ENCODE measurements at regions not wholly inside any gene's neighbourhood (a gene's known extent, or its start where the extent isn't known, plus 50 kb on each side); places are given as distances from the start of the nearest gene placed in this dataset.

- TF ChIP-seq GTF3A (CRISPR knock-in tag; conservative IDR thresholded peaks at IDR 0.05), result no peak
- no peak for TF ChIP-seq ZNF569 (CRISPR knock-in tag; IDR thresholded peaks at IDR 0.05; ENCODE audit: borderline replicate concordance)
- no peak for TF ChIP-seq NAIF1 (CRISPR knock-in tag; IDR thresholded peaks at IDR 0.05; ENCODE audit: borderline replicate concordance)
- TF ChIP-seq DMTF1 (CRISPR knock-in tag; IDR thresholded peaks at IDR 0.05), result no peak
- TF ChIP-seq, protein P1, sequence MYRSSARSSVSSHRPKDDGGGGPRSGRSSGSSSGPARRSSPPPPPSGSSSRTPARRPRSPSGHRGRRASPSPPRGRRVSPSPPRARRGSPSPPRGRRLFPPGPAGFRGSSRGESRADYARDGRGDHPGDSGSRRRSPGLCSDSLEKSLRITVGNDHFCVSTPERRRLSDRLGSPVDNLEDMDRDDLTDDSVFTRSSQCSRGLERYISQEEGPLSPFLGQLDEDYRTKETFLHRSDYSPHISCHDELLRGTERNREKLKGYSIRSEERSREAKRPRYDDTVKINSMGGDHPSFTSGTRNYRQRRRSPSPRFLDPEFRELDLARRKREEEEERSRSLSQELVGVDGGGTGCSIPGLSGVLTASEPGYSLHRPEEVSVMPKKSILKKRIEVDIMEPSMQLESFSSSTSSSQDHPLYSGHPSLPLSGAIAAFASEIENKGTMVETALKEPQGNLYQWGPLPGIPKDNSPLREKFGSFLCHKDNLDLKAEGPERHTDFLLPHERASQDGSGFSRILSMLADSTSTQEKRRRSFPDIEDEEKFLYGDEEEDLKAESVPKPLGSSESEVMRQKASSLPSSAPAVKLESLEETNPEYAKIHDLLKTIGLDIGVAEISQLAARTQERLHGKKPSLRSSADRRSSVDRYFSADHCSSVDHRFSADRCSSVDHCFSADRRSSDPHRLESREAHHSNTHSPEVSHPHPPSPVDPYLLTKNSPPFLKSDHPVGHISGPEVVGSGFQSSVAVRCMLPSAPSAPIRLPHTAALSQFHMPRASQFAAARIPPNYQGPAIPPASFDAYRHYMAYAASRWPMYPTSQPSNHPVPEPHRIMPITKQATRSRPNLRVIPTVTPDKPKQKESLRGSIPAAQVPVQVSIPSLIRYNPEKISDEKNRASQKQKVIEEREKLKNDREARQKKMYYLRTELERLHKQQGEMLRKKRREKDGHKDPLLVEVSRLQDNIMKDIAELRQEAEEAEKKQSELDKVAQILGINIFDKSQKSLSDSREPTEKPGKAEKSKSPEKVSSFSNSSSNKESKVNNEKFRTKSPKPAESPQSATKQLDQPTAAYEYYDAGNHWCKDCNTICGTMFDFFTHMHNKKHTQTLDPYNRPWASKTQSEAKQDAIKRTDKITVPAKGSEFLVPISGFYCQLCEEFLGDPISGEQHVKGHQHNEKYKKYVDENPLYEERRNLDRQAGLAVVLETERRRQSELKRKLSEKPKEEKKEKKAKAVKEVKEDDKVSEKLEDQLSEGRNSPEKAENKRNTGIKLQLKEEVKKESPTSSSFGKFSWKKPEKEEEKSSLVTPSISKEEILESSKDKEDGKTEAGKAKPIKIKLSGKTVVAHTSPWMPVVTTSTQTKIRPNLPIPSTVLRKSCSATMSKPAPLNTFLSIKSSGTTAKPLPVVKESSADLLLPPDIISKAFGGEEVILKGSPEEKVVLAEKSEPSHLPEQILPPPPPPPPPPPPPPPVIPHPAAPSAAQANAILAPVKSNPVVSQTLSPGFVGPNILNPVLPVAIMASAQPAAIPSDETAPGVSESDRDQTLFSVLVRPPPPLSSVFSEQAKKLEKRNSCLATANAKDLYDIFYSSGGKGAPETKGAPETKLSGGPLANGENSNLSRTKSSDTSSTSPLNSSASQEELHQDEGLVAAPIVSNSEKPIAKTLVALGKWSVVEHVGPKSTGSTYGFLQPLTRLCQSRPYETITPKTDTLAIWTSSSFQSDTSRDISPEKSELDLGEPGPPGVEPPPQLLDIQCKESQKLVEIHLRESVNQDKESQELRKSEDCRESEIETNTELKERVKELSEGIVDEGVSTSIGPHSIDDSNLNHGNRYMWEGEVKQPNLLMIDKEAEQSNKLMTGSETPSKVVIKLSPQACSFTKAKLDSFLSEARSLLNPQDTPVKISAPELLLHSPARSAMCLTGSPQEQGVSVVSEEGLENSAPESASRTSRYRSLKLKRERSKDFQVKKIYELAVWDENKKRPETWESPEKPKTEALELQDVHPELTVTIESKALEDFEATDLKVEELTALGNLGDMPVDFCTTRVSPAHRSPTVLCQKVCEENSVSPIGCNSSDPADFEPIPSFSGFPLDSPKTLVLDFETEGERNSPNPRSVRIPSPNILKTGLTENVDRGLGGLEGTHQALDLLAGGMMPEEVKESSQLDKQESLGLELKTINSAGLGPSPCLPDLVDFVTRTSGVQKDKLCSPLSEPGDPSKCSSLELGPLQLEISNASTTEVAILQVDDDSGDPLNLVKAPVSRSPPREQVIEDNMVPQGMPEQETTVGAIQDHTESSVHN (CRISPR knock-in tag; IDR thresholded peaks at IDR 0.05), result no peak
- no peak for TF ChIP-seq ZNF205 (CRISPR knock-in tag; IDR thresholded peaks at IDR 0.05)
- TF ChIP-seq, protein P2, sequence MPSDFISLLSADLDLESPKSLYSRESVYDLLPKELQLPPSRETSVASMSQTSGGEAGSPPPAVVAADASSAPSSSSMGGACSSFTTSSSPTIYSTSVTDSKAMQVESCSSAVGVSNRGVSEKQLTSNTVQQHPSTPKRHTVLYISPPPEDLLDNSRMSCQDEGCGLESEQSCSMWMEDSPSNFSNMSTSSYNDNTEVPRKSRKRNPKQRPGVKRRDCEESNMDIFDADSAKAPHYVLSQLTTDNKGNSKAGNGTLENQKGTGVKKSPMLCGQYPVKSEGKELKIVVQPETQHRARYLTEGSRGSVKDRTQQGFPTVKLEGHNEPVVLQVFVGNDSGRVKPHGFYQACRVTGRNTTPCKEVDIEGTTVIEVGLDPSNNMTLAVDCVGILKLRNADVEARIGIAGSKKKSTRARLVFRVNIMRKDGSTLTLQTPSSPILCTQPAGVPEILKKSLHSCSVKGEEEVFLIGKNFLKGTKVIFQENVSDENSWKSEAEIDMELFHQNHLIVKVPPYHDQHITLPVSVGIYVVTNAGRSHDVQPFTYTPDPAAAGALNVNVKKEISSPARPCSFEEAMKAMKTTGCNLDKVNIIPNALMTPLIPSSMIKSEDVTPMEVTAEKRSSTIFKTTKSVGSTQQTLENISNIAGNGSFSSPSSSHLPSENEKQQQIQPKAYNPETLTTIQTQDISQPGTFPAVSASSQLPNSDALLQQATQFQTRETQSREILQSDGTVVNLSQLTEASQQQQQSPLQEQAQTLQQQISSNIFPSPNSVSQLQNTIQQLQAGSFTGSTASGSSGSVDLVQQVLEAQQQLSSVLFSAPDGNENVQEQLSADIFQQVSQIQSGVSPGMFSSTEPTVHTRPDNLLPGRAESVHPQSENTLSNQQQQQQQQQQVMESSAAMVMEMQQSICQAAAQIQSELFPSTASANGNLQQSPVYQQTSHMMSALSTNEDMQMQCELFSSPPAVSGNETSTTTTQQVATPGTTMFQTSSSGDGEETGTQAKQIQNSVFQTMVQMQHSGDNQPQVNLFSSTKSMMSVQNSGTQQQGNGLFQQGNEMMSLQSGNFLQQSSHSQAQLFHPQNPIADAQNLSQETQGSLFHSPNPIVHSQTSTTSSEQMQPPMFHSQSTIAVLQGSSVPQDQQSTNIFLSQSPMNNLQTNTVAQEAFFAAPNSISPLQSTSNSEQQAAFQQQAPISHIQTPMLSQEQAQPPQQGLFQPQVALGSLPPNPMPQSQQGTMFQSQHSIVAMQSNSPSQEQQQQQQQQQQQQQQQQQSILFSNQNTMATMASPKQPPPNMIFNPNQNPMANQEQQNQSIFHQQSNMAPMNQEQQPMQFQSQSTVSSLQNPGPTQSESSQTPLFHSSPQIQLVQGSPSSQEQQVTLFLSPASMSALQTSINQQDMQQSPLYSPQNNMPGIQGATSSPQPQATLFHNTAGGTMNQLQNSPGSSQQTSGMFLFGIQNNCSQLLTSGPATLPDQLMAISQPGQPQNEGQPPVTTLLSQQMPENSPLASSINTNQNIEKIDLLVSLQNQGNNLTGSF (CRISPR knock-in tag; IDR thresholded peaks at IDR 0.05), result no peak
- TF ChIP-seq ZSCAN22 (CRISPR knock-in tag; IDR thresholded peaks at IDR 0.05), result no peak
- TF ChIP-seq RBAK (CRISPR knock-in tag; IDR thresholded peaks at IDR 0.05), result no peak
Measured at GRCh38 chr2:21607572-21607971, 483.8 kb downstream of the TDRD15 start (continued).

Measured in HepG2 (cell line).